ENCODE measurements at regions not wholly inside any gene's neighbourhood (a gene's known extent, or its start where the extent isn't known, plus 50 kb on each side); places are given as distances from the start of the nearest gene placed in this dataset.

DNA sequence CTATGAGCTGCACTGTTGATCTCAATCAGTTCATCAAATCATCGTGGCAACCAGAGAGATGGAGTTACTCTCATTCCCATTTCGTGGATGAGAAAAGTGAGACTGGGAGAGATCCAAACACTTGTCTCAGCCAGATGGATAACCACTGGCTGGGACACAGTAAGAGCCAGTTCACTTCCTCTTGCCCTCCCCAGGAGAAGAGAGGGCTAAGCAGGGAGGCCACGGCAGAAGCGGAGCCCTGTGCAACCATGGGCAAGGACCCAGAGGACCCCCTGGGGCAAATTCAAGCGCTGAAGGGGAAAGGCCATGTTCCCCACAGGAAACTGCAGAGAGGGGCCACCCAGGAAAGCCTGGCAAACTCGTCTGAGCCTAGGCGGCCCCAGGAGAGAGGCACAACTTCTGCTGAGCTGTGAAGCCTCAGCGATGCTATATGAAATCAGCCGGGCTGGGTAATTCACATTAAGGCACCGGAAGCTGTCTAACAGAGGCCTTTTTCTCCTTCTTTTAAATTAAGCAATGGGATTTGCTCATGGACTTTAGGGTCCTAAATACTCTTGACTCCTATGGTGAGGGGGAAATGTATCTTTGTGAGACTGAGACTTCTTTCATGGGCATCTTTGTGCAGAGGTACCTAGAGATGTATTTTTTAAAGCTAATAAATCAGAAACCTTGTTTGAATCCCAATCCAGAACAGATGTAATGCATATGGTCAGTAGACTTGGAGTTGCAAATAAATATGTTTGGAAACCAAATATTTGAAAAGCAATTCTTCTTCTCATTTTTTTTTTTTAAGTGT is 137.1 kb upstream of the SMIM23 start:
- TF ChIP-seq CTCF (conservative IDR thresholded peaks at IDR 0.05) = no peak
- no peak for TF ChIP-seq EZH2 (IDR thresholded peaks at IDR 0.05; ENCODE audit: low read depth)
